OCI-M1 (cell line): ENCODE measurements at regions not wholly inside any gene's neighbourhood (a gene's known extent, or its start where the extent isn't known, plus 50 kb on each side); places are given as distances from the start of the nearest gene placed in this dataset.
A peak's percentile ranks its signal among the peaks of the same experiment; 100 is the strongest.

Experiments
- DNase-seq: peaks from one replicate; lab custom pipeline; 2025; lab: John Stamatoyannopoulos, UW

DNA sequence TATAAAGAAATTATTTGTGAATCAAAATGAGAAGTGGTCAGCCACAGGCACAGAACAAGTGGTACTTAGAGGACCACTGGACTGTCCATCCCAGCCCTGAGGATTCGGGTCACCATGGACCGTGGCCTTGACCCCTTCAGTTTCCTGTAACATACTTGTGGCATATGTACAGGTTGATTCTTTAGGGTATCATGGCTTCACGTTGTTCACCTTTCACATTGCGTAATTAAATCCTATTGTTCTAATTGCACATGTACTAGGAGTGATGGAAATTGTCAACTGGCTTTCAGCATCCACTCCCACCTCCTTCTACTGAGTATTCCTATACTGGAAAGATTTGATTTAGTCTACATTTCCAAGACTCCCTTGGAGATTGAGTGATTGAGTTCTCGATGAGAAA lies 148.3 kb upstream of the GJB5 start:
- DNase-seq = no peak

DNA sequence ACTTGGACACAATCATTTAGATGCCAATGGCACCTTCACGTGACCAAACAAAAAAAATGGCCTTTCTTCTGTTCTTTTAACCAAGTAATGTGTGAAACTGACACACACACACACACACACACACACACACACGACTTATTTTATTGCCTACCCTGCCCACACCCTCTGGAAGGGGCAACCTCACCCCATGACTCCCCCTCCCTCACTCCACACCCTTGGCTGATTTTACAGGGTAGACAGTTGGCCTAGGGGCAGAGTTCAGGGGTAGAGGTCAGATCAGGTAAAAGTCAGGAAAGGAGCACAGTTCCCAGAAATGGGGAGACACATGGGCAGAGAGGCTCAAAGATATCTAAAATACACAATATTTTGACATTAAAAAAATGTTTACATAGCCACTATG lies 144.8 kb upstream of the GJB5 start:
- no peak for DNase-seq

DNA sequence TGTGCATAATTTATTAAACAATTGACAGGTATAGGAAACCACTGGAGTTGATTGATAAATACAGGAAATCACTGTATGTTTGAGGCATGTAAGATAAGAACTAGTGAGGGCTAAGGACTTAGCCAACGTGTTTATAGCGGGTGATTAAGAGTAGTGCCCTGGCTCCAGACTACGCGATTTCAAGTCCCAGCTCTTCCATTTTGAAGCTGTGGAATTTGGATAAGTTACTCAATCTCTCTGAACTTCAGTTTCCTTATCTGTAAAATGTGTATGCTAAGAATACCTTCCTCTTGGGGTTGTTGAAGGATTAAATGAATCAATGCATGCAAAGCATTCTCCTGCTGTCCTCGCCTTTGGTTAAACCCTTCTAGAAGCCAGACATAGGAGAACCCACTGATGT lies 143.3 kb upstream of the GJB5 start:
- no peak for DNase-seq

DNA sequence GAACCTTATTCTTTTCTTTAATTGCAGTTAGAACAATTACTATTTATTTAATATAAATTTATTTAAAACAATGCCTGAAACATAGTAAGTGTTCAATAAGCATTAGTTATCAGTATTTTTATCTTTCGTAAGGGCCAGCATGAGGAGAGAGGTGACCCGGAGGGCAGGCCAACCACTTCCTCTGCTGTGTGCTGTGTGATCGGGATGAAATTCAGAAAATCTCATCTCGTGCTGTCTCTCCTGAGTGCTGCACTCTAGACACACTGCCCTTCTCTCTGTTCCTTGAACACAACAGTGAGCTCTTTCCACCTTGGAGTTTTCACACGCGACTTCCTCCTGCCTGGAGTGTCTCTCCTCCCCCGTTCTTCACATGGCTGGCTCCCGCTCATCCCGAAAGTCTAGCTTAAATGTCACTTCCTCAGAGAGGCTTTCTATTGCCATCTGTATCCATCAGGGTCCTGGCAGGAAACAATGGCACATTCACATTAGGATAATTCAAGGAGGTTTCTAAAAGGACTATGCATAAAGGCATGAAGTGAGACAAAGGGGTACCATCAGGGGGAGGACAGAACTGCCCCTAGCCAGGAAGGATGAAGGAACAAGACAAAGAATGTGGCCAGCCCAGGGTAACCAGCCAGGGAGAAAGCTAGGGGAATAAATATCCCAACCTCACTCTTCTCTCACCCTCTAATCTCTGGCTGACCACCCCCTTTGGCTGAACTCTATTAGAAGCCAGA lies 142.6 kb upstream of the GJB5 start:
- no peak for DNase-seq

DNA sequence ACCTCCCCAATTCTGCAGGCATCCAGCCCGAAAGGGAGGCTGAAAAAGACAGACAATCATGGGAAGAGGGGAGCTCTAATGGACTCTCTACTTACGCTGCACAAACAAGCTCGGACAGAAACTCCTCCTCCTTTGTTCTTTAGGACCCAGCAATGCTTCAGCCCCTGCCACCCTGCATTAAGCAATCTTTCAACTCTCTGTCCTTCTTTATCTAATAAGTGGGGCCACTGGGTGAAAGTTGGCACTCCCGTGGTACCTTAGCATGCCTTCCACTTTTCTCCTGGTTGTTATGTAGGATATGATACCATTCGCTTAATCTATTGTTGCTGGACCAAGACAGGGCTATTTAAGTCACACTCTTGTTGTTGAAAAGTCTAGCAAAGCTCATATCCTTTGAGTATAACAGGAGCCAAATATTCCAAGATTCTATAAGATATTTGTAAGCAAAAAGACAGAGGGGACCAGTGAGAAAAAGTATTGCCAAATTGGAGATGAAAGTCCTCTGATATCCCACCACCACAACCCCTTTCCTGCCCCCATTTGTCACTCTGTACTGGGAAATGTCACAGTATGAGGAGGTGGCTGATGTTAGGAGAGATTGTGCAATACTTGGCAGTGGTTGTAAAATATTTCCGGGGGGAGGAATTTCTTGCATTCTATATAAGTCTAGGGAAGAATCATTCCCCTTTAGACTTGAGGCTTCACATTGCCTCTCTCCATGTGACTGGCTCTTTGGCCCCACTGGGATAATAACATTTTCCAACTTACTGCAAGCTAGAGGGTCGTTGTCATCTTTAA lies 137.3 kb upstream of the GJB5 start:
- no peak for DNase-seq

DNA sequence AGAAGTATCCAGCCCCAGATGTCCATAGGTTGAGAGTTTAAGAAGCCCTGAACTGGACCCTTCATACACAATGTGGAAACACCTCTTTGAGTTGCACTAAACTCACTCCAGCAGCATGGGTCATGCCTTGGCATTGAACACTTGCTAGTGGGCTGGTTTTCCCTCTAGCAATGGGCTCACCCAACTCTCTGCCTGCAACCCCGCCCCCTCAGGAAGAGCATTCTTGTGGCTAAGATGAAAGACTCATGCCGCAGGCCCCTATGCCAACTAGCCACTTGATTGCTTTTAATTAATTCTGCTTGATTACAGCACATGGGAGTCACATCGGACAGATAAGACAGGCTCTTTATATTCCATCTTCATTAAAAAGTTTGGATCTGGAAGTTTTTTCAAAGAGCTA lies 136.5 kb upstream of the GJB5 start:
- no peak for DNase-seq

DNA sequence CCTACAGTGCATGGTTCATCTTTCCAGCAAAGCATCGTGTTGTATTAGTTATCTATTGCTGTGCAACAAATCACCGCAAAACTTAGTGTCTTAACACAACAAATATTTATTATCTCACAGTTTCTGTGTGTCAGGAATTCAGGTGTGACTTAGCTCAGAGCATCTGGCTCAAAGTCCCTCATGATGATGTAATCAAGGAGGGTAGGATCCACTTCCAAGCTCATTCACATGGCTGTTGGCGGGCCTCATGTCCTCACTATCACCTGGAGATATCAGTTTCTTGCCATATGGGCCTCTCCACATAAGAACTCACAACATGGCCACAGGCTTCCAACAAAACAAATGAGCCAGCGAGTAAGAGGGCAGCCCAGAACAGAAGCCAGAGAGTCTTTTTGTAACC lies 135.6 kb upstream of the GJB5 start:
- no peak for DNase-seq

DNA sequence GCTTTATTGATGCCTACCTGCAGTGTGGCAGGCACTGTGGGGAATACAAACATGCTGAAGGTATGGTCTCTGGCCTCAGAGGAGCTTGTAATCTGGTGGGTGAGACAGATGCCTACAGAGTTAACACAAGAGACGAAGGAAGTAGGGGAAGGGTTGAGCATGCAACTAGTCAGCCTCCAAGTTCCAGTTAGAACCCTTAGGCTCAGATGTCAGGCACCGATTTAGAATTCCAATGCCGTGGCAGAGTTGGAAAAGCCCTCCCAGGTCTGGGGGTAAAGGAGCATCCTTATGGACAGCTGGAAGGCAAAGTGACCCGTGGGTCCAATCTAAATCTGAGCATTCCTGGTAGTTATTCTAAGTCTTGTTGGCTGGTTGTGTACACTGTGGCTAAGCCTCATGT lies 132.9 kb upstream of the GJB5 start:
- no peak for DNase-seq

DNA sequence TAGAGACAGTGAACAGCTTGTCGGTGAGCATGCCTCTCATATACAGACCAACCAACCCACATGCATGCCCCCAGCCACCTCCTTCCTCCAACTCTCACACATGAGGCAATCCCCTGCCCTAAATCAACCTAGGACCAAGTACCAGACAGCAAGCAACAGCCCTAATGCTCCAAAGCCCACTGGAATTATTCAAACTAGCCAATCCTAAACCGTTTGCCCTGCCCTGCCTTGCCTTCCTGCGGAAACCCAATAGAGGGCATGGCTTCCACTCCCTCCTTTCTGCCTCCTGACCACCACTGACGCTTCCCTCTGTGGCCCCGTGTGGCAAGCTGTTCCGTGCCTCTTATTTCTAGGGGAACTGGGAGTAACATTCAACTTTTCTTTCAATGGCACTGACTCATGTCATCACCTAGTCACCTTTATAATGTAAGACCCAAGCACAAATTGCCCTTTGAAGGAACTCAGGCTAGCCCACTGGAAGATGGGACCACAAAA lies 129.3 kb upstream of the GJB5 start:
- no peak for DNase-seq

DNA sequence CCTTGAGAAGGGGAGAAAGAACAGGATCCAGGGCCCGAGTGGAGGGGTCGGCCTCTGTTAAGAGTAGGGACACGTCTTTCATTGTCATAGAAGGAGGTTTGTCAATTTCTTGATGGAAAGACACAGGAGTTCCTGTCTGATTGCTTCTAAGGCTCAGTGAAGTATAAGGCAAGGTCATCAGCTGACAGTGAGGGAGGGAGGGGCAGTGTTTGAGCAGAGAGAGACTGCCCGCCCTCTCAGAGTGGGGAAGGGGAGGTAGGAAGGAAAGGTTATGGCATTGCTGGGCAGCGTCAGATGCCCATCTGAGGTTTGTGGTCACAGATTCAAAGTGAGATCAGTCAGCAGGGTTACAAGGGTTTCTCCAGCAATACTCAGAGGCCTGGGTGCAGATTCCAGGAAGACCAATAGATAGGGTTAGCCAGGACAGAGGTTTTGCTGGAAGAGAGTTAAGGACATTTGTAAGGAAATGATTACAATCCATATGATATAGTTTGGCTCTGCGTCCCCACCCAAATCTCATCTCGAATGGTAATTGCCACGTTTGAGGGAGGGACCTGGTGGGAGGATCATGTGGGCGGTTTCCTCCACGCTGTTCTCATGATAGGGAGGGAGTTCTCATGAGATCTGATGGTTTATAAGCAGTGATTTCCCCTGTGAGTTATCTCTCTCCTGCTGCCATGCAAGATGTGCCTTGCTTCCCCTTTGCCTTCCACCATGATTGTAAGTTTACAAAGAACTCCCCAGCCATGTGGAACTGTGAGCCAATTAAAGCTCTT lies 127.2 kb upstream of the GJB5 start:
- peak; percentile 17 for DNase-seq

DNA sequence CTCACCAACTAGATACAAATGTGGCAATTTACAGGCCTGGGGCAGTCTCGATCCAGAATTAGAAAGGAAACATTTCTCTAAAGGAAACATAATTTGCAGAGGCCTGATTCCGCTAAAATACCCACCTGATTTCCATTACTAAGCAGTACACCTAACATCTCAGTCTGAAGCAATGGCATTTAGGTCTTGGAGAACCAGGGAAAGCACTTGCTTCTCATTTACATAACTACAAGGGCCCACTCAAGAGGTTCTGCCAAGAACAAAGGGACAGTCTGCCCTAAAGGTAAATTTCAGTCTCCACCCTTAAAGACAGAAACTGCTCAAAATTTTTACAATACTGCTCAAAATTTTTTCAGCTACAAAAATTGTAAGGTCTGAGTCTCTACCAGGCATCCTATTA lies 123.7 kb upstream of the GJB5 start:
- no peak for DNase-seq

DNA sequence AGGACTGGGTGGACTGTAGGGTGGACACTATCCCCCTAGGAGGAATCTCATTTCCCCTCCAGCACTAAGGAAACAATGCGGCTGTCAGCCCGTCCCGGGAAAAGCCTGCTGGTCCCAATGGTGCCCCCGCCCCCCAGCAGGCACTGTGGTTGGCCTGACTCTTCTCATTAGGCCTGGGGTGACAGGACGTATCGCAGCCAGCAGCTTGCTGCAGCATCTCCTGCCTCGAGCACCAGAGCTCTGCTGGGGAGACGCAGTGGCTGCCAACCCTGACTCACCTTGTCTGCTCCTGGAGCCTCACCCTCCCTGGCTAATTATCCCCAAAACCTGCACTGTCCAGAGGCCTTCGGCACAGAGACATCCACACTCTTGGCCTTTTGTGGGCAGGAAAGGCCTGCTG lies 115.1 kb upstream of the GJB5 start:
- no peak for DNase-seq

DNA sequence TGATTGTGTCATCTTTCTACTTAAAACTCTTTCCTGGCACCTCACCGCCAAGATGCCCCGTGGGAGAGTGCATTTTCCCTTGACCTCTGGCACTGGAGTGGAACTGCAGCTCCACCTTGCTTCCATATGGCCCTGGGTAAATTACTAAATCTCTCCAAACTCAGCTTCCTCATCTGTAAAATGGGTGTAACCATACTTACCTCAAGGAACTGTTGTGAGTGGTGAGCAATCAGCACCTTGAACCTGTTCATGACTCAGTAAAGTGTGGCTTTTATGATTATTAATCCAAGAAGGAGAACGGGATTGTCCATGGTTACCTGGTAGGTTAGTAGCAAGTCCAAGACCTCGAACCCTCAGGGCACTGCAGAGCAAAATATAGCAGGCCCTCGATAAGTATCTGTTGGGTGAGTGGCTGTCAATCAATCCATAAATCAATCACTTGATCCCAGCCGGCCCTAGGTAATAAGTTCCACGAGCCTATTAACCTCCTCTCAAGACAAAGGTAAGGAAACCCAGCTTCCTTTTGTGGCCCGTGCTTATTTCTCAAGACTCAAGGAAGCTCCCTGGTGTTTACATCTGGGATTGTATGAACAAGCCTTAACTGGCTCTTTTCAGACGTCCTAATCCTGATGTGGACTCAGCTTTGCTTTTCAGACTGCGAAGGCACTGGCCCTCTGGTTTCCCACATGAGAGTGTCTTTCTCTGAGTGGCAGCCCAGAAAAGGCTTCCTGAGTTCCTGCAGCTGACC lies 114.0 kb upstream of the GJB5 start:
- DNase-seq = no peak

DNA sequence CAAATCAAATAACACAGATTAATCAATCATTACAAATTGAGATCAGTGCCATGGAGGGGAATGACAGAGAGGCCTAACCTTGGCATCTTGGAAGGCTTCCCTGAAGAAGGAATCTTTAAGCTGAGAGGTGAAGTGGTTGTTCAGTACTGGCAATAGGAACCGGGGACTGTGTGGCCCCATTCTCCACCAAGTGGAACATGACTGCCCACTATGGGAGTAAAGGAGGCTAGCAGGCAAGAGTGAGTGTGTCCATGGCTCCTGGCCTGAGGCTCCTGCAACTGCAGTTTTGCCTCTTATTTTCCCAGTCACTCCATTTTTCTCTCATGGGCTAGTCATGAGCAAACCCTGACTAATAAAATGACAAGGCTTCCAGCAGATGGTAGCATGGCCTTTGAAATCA lies 112.2 kb upstream of the GJB5 start:
- no peak for DNase-seq

DNA sequence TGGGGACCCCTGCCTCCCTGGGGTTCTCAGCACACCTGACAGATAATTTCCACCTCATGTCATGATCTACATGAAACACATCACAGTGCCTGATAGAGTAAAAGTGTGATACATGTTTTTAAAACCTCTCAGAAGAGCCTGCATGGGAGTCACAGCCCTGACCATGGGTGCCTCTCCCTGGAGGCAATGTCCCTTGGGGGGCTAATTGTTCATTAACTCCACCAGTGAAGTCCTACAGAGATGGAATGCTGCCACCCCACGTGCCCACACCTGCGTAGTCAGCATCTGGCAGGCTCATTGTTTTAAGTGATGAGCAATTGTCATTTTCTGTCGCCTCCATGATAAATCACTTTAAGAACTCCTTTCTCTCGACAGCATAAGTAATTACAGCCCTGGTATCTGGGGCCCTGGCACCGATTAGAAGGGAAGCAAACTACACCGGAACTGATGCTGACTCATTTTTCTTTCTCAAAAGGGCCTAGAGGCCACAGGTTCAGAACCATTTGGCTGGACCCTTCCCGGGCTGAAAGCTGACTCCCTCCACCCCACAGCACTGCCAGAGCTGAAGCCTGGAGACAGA lies 109.6 kb upstream of the GJB5 start:
- no peak for DNase-seq

DNA sequence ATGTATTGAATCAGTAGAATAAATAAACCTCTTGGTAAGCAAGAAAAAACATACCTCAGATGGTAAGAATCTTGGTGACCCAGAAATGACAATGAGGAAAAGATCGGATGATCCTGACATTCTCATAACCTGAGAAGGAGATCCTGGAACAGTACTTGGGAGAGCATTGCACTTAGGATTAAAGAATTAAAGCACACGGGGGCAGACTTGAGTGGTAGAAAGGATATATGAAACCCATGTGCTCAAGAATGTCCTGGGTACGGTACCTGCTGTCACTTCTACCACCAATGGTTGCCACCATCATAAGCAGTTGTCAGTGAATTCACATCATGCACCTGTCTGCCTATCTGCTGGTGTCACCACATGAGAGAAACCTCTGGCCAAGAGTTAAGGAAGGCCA lies 108.9 kb upstream of the GJB5 start:
- DNase-seq = no peak

DNA sequence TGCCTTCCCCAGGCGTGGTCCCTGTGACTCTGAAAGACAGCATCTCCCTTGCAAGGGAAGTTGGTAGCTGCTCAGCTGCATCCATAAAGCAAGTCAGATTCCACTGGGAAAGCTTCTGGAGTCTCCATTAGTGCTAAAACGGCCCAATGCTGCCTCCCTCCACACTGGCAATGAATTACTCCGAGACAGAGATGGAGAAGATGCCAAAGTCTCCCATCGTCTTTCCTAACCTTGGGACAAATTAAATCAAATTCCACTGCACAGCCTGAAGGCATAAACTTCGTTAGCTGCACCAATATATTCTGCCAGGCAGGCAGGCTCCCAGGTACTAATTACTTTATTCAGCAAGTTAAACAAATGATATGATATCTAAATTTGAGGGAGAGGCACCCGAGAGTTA lies 106.3 kb upstream of the GJB5 start:
- no peak for DNase-seq

DNA sequence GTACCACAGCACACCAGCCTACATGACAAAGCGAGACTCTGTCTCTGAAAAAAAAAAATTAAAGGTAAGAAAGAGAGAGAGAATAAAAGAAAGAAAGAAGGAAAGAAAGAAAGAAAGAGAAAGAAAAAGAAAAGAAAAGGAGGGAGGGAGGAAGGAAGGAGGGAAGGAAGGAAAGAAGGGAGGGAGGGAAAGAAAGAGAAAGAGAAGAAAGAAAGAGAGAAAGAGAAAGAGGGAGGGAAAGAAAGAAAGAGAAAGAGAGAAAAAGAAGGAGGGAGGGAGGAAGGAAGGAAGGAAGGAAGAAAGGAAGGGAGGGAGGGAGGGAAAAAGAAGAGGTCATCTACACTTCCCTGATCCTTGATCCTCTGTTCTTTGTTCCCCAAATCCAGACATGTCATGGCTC lies 104.8 kb upstream of the GJB5 start:
- DNase-seq = no peak

DNA sequence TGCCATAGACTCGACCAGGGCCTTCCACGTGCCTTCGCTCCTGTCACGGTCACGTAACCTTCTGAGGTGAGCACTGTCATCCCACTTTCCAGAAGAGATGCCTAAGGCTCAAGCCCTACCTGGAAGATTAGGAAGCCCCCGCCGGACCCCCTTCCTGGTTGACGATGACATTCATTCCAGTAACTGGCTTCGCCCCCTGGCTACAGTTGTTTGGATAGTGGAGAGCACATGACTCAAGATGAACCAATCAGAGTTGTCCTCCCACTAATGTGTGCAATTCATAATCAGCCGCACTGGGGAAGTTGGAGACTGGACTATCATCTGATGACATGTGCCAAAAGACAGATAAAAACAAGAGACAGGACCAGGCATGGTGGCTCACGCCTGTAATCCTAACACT lies 104.0 kb upstream of the GJB5 start:
- DNase-seq = peak; percentile 12

DNA sequence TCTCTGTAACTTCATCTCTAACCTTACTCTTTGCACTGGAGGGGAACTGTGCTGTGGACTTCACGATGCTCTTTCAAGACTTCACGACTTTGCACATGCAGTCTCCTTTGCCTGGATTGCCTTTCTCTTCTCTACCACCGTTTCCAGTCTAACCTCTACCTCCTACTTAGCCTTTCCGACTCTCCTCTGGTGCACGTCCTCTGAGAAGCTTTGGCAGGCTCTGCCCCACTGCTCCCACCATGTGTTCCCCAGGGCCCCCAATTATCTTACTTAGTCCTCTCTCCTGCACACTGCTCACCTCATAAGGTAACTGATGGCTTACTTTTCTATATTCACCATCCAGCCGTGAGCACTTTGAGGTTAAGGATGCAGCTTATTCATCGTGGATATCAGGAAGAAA lies 101.7 kb upstream of the GJB5 start:
- no peak for DNase-seq

DNA sequence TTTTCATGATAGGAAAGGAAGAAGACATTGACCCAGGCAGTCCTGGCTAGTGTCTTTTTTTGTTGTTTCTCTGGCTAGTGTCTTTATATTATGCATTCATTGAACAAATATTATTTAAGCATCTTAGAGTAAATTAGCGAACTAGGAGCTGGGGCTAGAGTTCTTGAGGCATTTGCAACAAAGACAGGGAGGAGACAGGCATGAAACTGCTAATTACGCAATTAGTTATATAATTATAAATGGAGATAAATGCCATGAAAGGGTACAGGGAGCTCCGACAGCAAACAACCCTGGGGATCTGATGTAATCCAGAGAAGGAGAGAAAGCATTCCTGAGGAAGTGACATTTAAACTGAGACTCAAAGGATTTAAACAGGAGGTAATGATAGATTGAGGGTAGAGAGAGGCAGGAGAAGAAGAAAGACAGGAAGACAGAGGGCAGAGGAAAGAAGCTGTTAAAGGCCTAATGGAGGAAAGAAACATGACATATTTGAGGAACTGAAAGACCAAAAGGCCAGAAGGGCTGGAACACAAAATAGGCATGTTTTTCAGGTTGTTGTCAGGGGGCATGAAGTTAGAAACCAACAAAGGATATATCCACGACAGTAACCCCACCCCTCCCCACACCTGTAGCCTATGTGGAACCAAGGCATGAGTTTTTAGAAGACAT lies 99.5 kb upstream of the GJB5 start:
- DNase-seq = no peak
